HG03066 (cell line): ENCODE measurements at regions not wholly inside any gene's neighbourhood (a gene's known extent, or its start where the extent isn't known, plus 50 kb on each side); places are given as distances from the start of the nearest gene placed in this dataset.

Experiments used
- ATAC-seq: cut with Tn5 transposase; IDR thresholded peaks from one replicate; pipeline ENCODE4 v1.9.1; 2021; ENCODE audit warnings: low read depth; ENCODE audit not compliant: unreplicated experiment

GRCh38 chr6:133688705-133689492 lies 200.0 kb upstream of the TCF21 start:
- ATAC-seq = no peak

GRCh38 chr6:133689863-133690262 lies 199.1 kb upstream of the TCF21 start:
- no peak for ATAC-seq

- no peak for ATAC-seq
Measured at GRCh38 chr6:133693565-133693964, 195.3 kb upstream of the TCF21 start.

- no peak for ATAC-seq
Measured at GRCh38 chr6:133697185-133697584, 191.7 kb upstream of the TCF21 start.

GRCh38 chr6:133697666-133698065 lies 191.2 kb upstream of the TCF21 start:
- ATAC-seq = no peak

GRCh38 chr6:133698272-133698671 lies 190.6 kb upstream of the TCF21 start:
- no peak for ATAC-seq

- ATAC-seq = no peak
Measured at GRCh38 chr6:133699741-133700385, 189.1 kb upstream of the TCF21 start.

- no peak for ATAC-seq
Measured at GRCh38 chr6:133701633-133702331, 187.1 kb upstream of the TCF21 start.

GRCh38 chr6:133704371-133704770 lies 184.5 kb upstream of the TCF21 start:
- ATAC-seq = no peak

GRCh38 chr6:133705066-133705465 lies 183.8 kb upstream of the TCF21 start:
- ATAC-seq = no peak

- no peak for ATAC-seq
Measured at GRCh38 chr6:133705731-133706130, 183.2 kb upstream of the TCF21 start.

GRCh38 chr6:133707456-133707855 lies 181.5 kb upstream of the TCF21 start:
- no peak for ATAC-seq

GRCh38 chr6:133710826-133711225 lies 178.1 kb upstream of the TCF21 start:
- no peak for ATAC-seq

GRCh38 chr6:133715270-133715669 lies 173.6 kb upstream of the TCF21 start:
- no peak for ATAC-seq

- no peak for ATAC-seq
Measured at GRCh38 chr6:133724726-133725125, 164.2 kb upstream of the TCF21 start.

GRCh38 chr6:133726188-133726587 lies 162.7 kb upstream of the TCF21 start:
- ATAC-seq = no peak

- no peak for ATAC-seq
Measured at GRCh38 chr6:133730881-133731280, 158.0 kb upstream of the TCF21 start.

- ATAC-seq = no peak
Measured at GRCh38 chr6:133740218-133740617, 148.7 kb upstream of the TCF21 start.

GRCh38 chr6:133740816-133741215 lies 148.1 kb upstream of the TCF21 start:
- no peak for ATAC-seq

- ATAC-seq = no peak
Measured at GRCh38 chr6:133741375-133741861, 147.5 kb upstream of the TCF21 start.

- no peak for ATAC-seq
Measured at GRCh38 chr6:133743621-133744020, 145.3 kb upstream of the TCF21 start.

- no peak for ATAC-seq
Measured at GRCh38 chr6:133746417-133746770, 142.5 kb upstream of the TCF21 start.
